HG03135 (cell line): ENCODE measurements at regions not wholly inside any gene's neighbourhood (a gene's known extent, or its start where the extent isn't known, plus 50 kb on each side); places are given as distances from the start of the nearest gene placed in this dataset.

ENCODE experiments used
- ATAC-seq: cut with Tn5 transposase; IDR thresholded peaks from one replicate; pipeline ENCODE4 v1.9.1; 2021; ENCODE audit warnings: mild to moderate bottlenecking, moderate library complexity; ENCODE audit not compliant: unreplicated experiment

GRCh38 chr12:46131732-46132469, 136.9 kb downstream of the SLC38A1 start:
- no peak for ATAC-seq

DNA sequence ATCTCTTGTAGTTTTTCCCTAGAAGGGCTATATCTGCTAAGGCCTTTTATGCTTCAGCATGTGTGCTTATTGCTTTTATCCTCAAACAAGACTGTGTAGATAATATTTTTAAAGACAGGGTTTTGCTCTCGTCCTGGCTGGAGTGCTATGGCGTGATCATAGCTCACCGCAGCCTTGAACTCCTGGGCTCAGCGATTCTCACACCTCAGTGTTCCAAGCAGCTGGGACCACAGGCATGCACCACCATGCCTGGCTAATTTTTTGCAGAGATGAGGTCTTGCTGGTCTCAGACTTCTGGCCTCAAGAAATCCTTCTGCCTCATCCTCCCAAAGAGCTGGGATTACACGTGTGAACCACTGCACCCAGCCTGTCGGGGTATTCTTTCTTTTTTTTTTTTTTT, 137.3 kb upstream of the SCAF11 start:
- no peak for ATAC-seq

GRCh38 chr12:46126050-46126727, 135.8 kb upstream of the SCAF11 start:
- ATAC-seq, result no peak

- ATAC-seq, result peak; percentile 82
Measured at GRCh38 chr12:46124848-46125619, 134.7 kb upstream of the SCAF11 start.

GRCh38 chr12:46124132-46124847, 133.9 kb upstream of the SCAF11 start:
- no peak for ATAC-seq

DNA sequence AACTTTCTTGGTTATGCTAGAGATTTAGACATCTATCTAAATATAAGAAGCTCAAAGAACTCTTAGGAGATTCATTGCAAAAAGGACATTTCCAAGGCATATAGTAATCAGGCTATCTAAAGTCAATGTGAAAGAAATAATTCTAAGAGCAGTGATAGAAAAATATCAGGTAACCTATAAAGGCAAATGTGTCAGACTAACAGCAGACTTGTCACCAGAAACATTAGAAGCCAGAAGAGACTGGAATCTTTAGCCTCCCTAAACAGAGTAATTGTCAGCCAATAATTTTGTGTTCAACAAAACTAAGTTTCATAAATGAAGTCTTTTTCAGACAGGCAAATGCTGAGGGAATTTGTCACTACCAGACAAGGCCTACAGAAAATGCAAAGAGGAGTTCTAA, 122.0 kb upstream of the SCAF11 start:
- no peak for ATAC-seq

GRCh38 chr12:46111715-46112114, 121.3 kb upstream of the SCAF11 start:
- ATAC-seq, result no peak

- ATAC-seq, result peak; percentile 44
Measured at GRCh38 chr12:46110928-46111699, 120.7 kb upstream of the SCAF11 start.

DNA sequence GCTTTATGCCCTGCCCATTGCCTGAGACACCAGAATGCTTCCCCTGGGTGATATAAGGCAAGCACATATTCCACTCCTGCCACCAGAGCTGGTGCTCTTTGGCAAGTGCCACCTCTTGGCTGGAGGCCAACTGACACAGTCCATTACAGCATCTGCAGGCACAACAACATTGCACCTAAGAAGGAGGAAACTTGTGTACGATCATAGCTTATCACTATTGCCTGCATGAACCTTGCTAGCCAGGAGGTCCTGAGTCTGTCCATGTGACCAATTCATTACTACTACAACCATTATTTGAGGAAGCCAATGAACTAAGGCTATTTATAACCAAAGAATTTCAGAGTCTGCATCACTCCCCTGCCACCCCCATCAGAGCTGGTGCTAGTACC, 119.8 kb upstream of the SCAF11 start:
- ATAC-seq, result no peak

DNA sequence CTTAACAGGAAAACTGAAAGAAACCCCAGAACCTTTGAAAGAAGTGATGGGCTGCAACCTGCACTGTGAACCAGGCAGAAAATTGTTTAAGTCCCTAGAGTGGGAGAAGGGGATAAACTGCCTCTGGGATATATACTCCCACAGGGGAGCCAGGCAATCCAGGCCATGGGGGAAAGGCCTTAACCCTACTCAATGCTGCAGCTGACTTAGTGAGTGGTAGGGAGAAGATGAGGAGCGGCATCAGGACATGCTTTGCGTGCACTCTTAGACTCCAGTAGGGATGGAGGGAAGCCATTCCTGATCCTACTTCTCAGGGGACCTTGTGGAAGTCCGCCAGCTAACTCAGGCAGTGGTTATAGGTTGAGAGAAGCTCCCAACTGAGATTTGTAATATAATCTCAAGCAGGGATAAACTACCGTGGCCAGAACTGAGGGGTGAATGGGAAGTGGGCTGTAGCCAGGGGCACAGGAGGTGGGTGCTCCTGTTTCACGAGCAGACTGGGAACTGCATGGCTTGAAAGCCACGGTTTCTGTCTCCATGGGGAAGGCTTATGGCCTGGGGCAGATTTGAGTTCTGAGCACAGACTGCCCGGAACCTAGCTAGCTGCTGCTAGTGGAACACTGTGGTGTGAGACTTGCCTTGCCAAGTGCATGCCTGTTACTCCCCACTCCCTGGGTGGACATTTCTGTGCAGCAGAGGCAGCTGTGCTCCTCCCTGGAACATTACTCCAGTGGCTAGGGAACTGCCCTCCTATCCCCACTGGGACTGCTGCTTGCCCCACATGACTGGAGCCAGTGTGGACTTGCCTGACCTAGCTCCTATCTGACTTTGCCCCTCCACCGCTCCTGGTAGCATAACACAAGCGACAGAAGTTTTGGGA, 119.2 kb upstream of the SCAF11 start:
- no peak for ATAC-seq

GRCh38 chr12:46108721-46109120, 118.3 kb upstream of the SCAF11 start:
- peak; percentile 59 for ATAC-seq

DNA sequence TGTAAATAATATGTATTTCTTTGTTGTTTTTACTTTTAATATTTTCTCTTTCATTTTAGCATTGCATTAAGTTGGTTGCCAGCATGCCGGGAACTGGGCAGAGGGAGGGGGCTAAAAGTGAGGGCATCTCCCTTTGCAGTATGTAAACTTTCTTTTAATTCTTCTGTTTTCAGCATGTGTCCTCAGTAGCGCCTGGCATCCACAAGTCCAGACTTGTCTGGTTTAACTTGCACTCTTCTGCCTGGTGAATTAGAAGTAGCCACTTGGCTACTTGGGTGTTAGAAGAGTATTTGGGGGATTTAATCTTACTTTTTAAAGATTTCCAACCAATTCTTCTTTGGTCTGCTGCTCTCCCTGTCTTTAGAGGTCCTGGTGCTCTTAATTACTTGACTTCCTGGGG, 117.2 kb upstream of the SCAF11 start:
- ATAC-seq, result no peak

- ATAC-seq, result no peak
Measured at GRCh38 chr12:46105735-46106134, 115.4 kb upstream of the SCAF11 start.

GRCh38 chr12:46103559-46104383, 113.4 kb upstream of the SCAF11 start:
- no peak for ATAC-seq

DNA sequence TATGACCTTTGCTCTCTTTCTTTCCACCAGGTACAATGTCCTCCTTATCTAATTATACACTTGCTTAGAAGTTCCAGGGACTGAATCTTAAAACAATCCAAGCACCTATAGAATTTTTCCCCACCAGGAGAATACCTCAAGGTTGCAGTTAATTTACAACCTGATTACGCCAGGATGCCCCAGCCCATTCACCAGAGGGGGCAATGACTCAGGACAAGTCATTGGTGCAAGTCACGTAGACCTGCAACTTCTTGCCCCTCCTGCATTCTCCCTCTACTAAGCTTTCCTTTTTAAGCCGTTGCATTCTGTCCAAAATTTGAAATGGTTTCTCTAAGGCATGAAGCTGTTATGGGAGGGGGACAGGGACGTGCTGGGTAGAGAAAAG, 111.1 kb upstream of the SCAF11 start:
- no peak for ATAC-seq

DNA sequence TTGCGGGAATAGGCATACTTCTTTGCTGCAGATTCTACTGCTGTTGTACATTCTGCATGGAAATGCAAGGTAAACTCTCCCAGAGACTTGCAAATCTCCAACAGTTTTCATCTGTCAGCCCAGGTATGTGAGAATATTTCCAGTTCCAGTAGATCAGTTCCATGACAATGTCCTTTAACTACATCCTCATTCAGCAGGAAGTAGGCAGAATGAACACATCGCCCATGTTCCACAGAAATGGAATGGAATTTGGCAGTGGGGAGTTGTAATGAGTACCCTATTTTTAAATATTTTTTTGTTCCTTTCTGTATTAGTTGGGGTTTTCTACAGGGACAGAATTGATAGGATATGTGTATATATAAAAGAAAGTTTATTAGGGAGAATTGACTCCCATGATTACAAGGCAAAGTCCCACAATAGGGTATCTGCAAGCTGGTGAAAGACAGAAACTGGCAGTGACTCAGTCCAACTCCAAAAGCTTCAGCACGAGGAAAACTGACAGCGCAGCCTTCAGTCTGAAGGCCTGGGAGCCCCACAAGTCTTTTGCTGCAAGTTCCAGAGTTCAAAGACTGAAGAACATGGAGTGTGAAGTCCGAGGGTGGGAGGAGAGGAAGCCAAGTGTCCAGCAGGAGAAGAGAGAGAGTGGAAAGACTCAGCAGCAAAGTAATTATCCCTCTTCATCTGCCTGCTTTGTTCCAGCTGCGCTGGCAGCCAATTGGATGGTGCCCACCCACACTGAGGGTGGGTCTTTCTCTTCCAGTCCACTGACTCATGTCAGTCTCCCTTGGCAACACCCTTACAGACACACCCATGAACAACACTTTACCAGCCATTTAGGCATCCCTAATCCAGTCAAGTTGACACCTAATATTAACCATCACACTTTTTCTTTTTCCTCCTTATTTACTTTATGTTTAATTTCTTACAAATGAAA, 110.4 kb upstream of the SCAF11 start:
- ATAC-seq, result no peak

DNA sequence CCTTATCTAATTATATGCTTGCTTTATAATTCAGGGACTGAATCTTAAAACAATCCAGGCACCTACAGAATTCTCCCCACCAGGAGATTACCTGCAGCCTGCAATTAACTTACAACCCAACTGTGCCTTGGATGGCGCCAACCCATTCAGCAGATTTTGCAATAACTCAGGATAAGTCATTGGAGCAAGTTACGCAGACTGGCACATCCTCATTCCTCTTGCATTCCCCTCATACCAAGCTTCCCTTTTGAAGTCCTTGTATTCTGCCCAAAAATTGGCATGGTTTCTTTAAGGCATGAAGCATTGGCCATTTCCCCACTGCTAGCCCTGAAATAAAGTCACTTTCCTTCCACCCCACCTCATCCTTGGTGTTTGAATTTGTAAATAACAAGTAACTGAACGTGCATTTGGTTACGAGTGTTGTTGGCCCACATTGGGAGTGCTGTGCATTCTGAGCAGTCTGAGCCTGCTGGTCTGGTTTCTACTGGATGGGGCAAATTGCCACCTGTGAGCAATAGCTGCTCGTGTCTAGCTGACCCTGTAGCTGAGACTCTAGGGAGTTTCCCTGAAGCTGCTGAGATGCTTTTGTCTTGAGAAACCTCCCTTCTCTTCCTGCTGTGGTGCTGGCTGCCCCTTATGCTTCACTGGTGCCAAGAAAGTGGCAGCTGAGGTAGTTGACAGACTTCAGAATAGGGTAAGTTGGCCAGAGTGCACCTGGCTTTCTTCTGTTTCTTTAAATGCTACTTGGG, 99.2 kb upstream of the SCAF11 start:
- ATAC-seq, result no peak
